K562 (cell line): ENCODE measurements at regions not wholly inside any gene's neighbourhood (a gene's known extent, or its start where the extent isn't known, plus 50 kb on each side); places are given as distances from the start of the nearest gene placed in this dataset.

Experiments used
- ATAC-seq: fragments of 200-7000 bp; cut with Tn5 transposase; 3 replicates; pipeline ENCODE4 v1.9.1; 2020; ENCODE audit warnings: moderate library complexity
- BruUV-seq: library from RNA; stranded (reverse); fragments of 400-500 nt; replicated peaks from 2 replicates; lab custom pipeline; 2021; lab: Mats Ljungman, UMichigan
- CTCF ChIA-PET: fragments of 300-600 bp; formaldehyde crosslinking; extraction: SDS; loops from one replicate; lab custom pipeline; 2021; ENCODE audit warnings: low intra/inter-chr PET ratio; lab: Yijun Ruan, JAX
- POLR2A ChIA-PET: fragments of 300-600, 350-650 bp; sonication (Branson Sonifier 250); formaldehyde crosslinking; extraction: SDS; loops from one replicate; lab custom pipeline; 2021; ENCODE audit warnings: antibody characterized with exemption, inconsistent platforms; lab: Yijun Ruan, JAX
- DNase-seq, 4 experiments: peaks; one replicate each; pipeline versions ENCODE4 v3.0.0 to v3.0.0-alpha.2; 2011 to 2018; ENCODE audit warnings: low spot score in 3 of 4, mixed read lengths in 3 of 4; ENCODE audit errors: extremely low read depth in 1 of 4
- FAIRE-seq: peaks from 2 replicates; lab custom pipeline; 2011; peaks lifted over from hg19 to GRCh38; lab: Jason Lieb, UNC
- H2AFZ ChIP-seq: 2 replicates; pipeline ENCODE4 v1.6.0; 2011; ENCODE audit warnings: low read depth, low read length, control low read depth, inconsistent platforms
- H3K27ac ChIP-seq: fragments of 200-600 bp; 3 replicates; pipeline ENCODE4 v1.8.0; 2011; ENCODE audit warnings: low read depth, mild to moderate bottlenecking, control low read depth, inconsistent platforms, low read length, moderate library complexity, mixed read lengths; ENCODE audit errors: extremely low read depth
- H3K27me3 ChIP-seq, 2 experiments: fragments of 300-600 bp in 1 of 2; 2 replicates in 1 of 2; 3 replicates in 1 of 2; pipeline versions ENCODE4 v1.6.0 to v1.8.0; 2011; ENCODE audit warnings: inconsistent platforms in 2 of 2, low read length in 2 of 2, mild to moderate bottlenecking in 1 of 2, mixed read lengths in 1 of 2, moderate library complexity in 1 of 2; ENCODE audit not compliant: control insufficient read depth in 2 of 2, insufficient read depth in 2 of 2
- H3K36me3 ChIP-seq: fragments of 300-600 bp; 3 replicates; pipeline ENCODE4 v1.8.0; 2011; ENCODE audit warnings: mild to moderate bottlenecking, low read length, inconsistent platforms; ENCODE audit not compliant: control insufficient read depth, insufficient read depth
- H3K4me1 ChIP-seq, 2 experiments: fragments of 200-600 bp in 1 of 2; replicated peaks in 1 of 2; 2 replicates in 1 of 2; 3 replicates in 1 of 2; pipeline versions ENCODE4 v1.5.1 to v1.8.0; 2011; ENCODE audit warnings: inconsistent platforms in 2 of 2, low read length in 2 of 2, mild to moderate bottlenecking in 1 of 2, mixed read lengths in 1 of 2, moderate library complexity in 1 of 2; ENCODE audit not compliant: control insufficient read depth in 2 of 2, insufficient read depth in 2 of 2
- H3K4me2 ChIP-seq: 2 replicates; pipeline ENCODE4 v1.6.1; 2011; ENCODE audit warnings: low read length, control low read depth, inconsistent platforms, mixed read lengths; ENCODE audit not compliant: insufficient read depth
- H3K4me3 ChIP-seq: fragments of 200-600 bp; sonication (generic), shearing (Covaris generic); 2 replicates; pipeline ENCODE4 v1.5.1; 2016; ENCODE audit warnings: control low read depth, inconsistent platforms
- H3K79me2 ChIP-seq: fragments of 200-600 bp; 3 replicates; pipeline ENCODE4 v1.8.0; 2011; ENCODE audit warnings: low read length, inconsistent platforms; ENCODE audit not compliant: control insufficient read depth, insufficient read depth
- H3K9ac ChIP-seq, 2 experiments: 2 replicates each; pipeline versions ENCODE4 v1.6.0 to v1.6.1; 2011; ENCODE audit warnings: low read depth in 2 of 2, low read length in 2 of 2, control low read depth in 1 of 2, inconsistent platforms in 1 of 2, mild to moderate bottlenecking in 1 of 2, mixed read lengths in 1 of 2; ENCODE audit not compliant: insufficient read depth in 1 of 2
- H3K9me1 ChIP-seq: one replicate; pipeline ENCODE4 v1.6.0; 2011; ENCODE audit warnings: inconsistent platforms, mild to moderate bottlenecking, low read length, moderate library complexity; ENCODE audit not compliant: control insufficient read depth, insufficient read depth
- H3K9me3 ChIP-seq: replicated peaks from 2 replicates; pipeline ENCODE4 v1.5.1; 2011; ENCODE audit warnings: low read depth, low read length, inconsistent platforms; ENCODE audit not compliant: control insufficient read depth, insufficient read depth
- H4K20me1 ChIP-seq: replicated peaks from 2 replicates; pipeline ENCODE4 v1.6.1; 2011; ENCODE audit warnings: low read length, inconsistent platforms, mixed read lengths; ENCODE audit not compliant: control insufficient read depth, insufficient read depth
- EHMT2 ChIP-seq: fragments of 450-650 bp; IDR thresholded peaks from 2 replicates; pipeline ENCODE4 v1.6.1; 2018; ENCODE audit warnings: antibody characterized with exemption
- ESRRA ChIP-seq: fragments of 450-650 bp; IDR thresholded peaks from 2 replicates; pipeline ENCODE4 v1.6.1; 2014; ENCODE audit warnings: low read depth, mild to moderate bottlenecking, moderate library complexity, borderline replicate concordance
- HLTF ChIP-seq: fragments of 450-650 bp; IDR thresholded peaks from 2 replicates; pipeline ENCODE4 v1.6.1; 2016
- ILK ChIP-seq: fragments of 450-650 bp; IDR thresholded peaks from 2 replicates; pipeline ENCODE4 v1.6.1; 2016; ENCODE audit warnings: missing genetic modification characterization, low read depth, mild to moderate bottlenecking, missing compliant biosample characterization, moderate library complexity, borderline replicate concordance
- PHF20 ChIP-seq: fragments of 450-650 bp; IDR thresholded peaks from 2 replicates; pipeline ENCODE4 v1.6.1; 2018; ENCODE audit not compliant: partially characterized antibody
- SMAD2 ChIP-seq: fragments of 150-350 bp; IDR thresholded peaks from 2 replicates; pipeline ENCODE4 v1.6.1; 2014; ENCODE audit warnings: low read depth, mild to moderate bottlenecking, low read length
- UBTF ChIP-seq, 2 experiments: IDR thresholded peaks; 2 replicates each; pipeline ENCODE4 v1.6.1; 2012; ENCODE audit warnings: improper control_type of control experiment in 2 of 2, low read depth in 2 of 2, low read length in 2 of 2, borderline replicate concordance in 1 of 2
- ZEB2 ChIP-seq: fragments of 450-650 bp; IDR thresholded peaks from 2 replicates; pipeline ENCODE4 v1.6.1; 2016
- ZKSCAN3 ChIP-seq: fragments of 250-450 bp; sonication (Bioruptor Pico); IDR thresholded peaks from 2 replicates; pipeline ENCODE4 v1.4.0; 2020
- ZNF584 ChIP-seq: fragments of 200-800 bp; sonication (Bioruptor generic); IDR thresholded peaks from 2 replicates; pipeline ENCODE4 v1.6.1; 2016; ENCODE audit warnings: low read depth, mild to moderate bottlenecking, missing genetic modification characterization, missing compliant biosample characterization
- whole genome bisulfite sequencing: fragments of 100-300 bp; shearing (Covaris generic); methylation state at CpG from one replicate; pipeline ENCODE4 v1.1.6; 2016; ENCODE audit warnings: low coverage, mixed read lengths; ENCODE audit not compliant: insufficient coverage; ENCODE audit errors: missing lambda C conversion rate; 5-methylcytosine and 5-hydroxymethylcytosine counted together
- in situ Hi-C: fragments of 300-500 bp; cut with MboI; formaldehyde crosslinking; loops from 4 replicates; pipeline ENCODE4 v1.15.0; 2018; ENCODE audit warnings: inconsistent platforms, mixed read lengths
- intact Hi-C: fragments of 100-400 bp; cut with micrococcal nuclease; formaldehyde crosslinking; loops from 2 replicates; pipeline ENCODE4 v1.14.2; 2022
- TF ChIP-seq, protein P1 (sequence below): IDR thresholded peaks from 2 replicates; pipeline ENCODE4 v1.6.1; 2016; ENCODE audit warnings: missing genetic modification characterization, missing compliant biosample characterization

DNA sequence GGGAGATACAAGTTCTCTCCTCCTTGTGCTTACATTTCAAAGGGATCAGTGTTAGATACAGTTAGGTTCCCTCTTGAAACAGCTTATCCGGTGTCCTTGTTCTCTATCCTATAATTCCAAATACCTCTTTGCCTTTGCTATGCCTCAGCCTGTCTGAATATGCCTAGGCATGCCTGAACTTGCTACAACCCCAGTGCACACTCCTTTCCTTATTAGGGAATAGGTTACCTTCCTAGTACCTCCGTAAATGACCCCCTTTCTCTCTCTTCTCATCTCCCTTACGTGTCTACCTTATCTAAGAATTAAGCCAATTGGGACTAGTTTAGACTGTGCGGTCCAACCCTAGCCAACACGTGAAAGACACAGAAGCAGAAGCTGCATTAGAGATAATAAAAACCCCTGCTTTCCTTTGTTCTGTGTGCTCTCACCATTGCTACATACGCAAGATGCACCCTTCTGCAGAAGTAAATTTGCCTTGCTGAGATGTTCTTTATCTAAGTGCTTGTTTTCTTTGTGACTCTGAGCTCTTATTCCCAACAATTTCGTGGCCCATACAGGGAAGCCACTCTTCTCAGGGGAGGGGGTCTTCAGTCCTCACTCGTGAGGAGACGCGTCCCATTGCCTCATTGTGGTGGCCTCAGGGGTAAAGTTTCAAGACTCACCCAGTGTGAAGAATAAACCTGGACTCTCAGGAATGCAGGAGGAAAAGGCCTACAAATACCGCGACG, 802.1 kb downstream of the PLA2G4A start:
- no peak overlapping the region for H3K4me2 ChIP-seq
- H3K9me3 ChIP-seq: peaks cover 3% of the 10 kb centered on the region; the same call in 1 of the 2 replicates
- ATAC-seq (no peak), DNase-seq (no peak), FAIRE-seq (no peak)
- POLR2A ChIA-PET: no interaction called here
- H3K4me1 ChIP-seq: no peaks in the 10 kb centered on the region
- no peak overlapping the region for H3K9ac ChIP-seq
- H2AFZ ChIP-seq: no peak overlapping the region
- CTCF ChIA-PET: no interaction called here
- H3K27ac ChIP-seq: no peak overlapping the region
- H3K36me3 ChIP-seq: no peaks in the 10 kb centered on the region
- no peaks in the 10 kb centered on the region for H3K9me1 ChIP-seq
- H3K4me3 ChIP-seq: no peak overlapping the region
- WGBS: under 1% methylated on average over 13 of the region's 13 CpGs
- H4K20me1 ChIP-seq: no peaks in the 10 kb centered on the region
- intact Hi-C loops (no loop called here), in situ Hi-C loops (no loop called here)
- TF ChIP-seq PHF20: no peak
- no peak for TF ChIP-seq EHMT2
- no peak for TF ChIP-seq ZKSCAN3 (CRISPR knock-in tag)
- no peak for TF ChIP-seq SMAD2
- no peak for TF ChIP-seq ZNF584 (CRISPR knock-in tag)
- TF ChIP-seq UBTF (IDR thresholded peaks at IDR 0.05; ENCODE audit: borderline replicate concordance in 1 of 2, low read depth in 2 of 2, low read length in 2 of 2): no peak
- TF ChIP-seq, protein P1, sequence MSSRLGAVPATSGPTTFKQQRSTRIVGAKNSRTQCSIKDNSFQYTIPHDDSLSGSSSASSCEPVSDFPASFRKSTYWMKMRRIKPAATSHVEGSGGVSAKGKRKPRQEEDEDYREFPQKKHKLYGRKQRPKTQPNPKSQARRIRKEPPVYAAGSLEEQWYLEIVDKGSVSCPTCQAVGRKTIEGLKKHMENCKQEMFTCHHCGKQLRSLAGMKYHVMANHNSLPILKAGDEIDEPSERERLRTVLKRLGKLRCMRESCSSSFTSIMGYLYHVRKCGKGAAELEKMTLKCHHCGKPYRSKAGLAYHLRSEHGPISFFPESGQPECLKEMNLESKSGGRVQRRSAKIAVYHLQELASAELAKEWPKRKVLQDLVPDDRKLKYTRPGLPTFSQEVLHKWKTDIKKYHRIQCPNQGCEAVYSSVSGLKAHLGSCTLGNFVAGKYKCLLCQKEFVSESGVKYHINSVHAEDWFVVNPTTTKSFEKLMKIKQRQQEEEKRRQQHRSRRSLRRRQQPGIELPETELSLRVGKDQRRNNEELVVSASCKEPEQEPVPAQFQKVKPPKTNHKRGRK (tag): no peak
- no peak for TF ChIP-seq ESRRA
- TF ChIP-seq HLTF: no peak
- TF ChIP-seq ILK (tag): no peak
- no peak for TF ChIP-seq ZEB2
- H3K79me2 ChIP-seq: no peaks in the 10 kb centered on the region
- no TSS peak for BruUV-seq
- H3K27me3 ChIP-seq: no peaks in the 10 kb centered on the region
